ENCODE measurements at regions not wholly inside any gene's neighbourhood (a gene's known extent, or its start where the extent isn't known, plus 50 kb on each side); places are given as distances from the start of the nearest gene placed in this dataset.

- no peak for TF ChIP-seq CTCF (IDR thresholded peaks at IDR 0.05 in 8 of 11, conservative IDR thresholded peaks at IDR 0.05 in 3 of 11)
- no peak for TF ChIP-seq POLR2A (IDR thresholded peaks at IDR 0.05)
These were observed 175.5 kb downstream of the BTBD3 start for GRCh38 chr20:12093057-12093796.
